Stimulated activated naive CD8-positive, alpha-beta T cell treated with anti-CD3 and anti-CD28 coated beads, Interleukin-15, amount 100 ng/mL, for 72 hours (primary cell): ENCODE measurements at regions not wholly inside any gene's neighbourhood (a gene's known extent, or its start where the extent isn't known, plus 50 kb on each side); places are given as distances from the start of the nearest gene placed in this dataset.

Source experiments
- ATAC-seq: fragments of 150-1000 bp; cut with Tn5 transposase; 2 replicates; pipeline ENCODE4 v1.10.0; 2021; ENCODE audit warnings: mild to moderate bottlenecking, moderate library complexity
- DNase-seq, 2 donors: peaks; one replicate each; pipeline ENCODE4 v3.0.0; 2021 to 2022
- H3K27ac Mint-ChIP-seq, 2 donors: one replicate each; pipeline ENCODE4 v1.8.0; 2022; ENCODE audit warnings: mild to moderate bottlenecking in 2 of 2, mixed read lengths in 2 of 2, moderate library complexity in 2 of 2
- H3K27me3 Mint-ChIP-seq: one replicate; pipeline ENCODE4 v1.8.0; 2022; ENCODE audit warnings: mixed read lengths
- H3K4me1 Mint-ChIP-seq: one replicate; pipeline ENCODE4 v1.8.0; 2022; ENCODE audit warnings: mild to moderate bottlenecking, mixed read lengths
- H3K4me3 Mint-ChIP-seq, 2 donors: one replicate each; pipeline ENCODE4 v1.8.0; 2022; ENCODE audit warnings: mild to moderate bottlenecking in 2 of 2, mixed read lengths in 2 of 2, moderate library complexity in 1 of 2
- H3K9me3 Mint-ChIP-seq, 2 donors: one replicate each; pipeline ENCODE4 v1.8.0; 2022; ENCODE audit warnings: mixed read lengths in 2 of 2

DNA sequence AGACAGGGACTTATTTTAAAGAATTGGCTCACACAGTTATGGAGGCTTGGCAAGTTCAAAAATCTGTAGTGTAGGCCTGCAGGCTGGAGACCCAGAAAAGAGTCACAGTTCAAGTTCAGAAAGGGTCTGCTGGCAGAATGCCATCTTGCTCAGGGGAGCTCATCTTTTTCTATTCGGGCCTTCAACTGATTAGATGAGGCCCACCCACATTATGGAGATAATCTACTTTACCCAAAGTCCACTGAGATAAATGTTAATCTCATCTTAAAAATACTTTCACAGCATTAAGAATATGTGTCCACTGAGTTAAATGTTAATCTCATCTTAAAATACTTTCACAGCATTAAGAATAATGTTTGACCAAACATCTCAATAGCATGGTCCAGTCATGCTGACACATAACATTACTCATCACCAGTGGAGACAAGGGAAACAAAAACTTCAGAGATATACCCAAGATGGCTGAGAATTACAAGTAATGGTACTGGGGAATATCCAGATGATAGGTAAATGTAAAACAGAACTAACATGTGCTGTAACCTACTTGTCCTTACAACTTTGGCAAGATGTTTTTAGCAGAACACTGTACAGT lies 74.3 kb upstream of the STAC start:
- DNase-seq (no peak), ATAC-seq (no peak)
- H3K27me3 Mint-ChIP-seq: no peaks in the 10 kb centered on the region
- no peaks in the 10 kb centered on the region for H3K4me1 Mint-ChIP-seq
- H3K27ac Mint-ChIP-seq: no peak overlapping the region
- H3K4me3 Mint-ChIP-seq: no peak overlapping the region
- H3K9me3 Mint-ChIP-seq: peaks cover 0 to 9% of the 10 kb centered on the region in 2 donors

DNA sequence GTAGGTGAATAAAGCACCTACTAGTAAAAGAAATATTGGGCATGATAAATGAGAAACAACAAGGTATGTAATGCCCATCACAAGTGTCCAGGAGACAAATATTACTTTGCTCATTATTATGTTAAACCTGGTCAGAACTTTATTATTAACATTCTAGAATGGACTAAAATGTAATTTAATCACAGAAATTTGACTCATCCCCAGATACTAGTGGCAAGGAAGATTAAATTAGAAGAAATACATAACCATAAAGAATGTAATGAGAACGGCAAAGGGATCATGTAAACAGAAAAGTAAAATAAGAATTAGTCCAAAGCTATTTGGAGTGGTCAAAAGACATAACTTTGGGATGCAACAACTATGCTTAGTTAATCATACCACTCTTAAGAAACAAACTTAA lies 71.2 kb upstream of the STAC start:
- Mint-ChIP-seq H3K4me3 (no peak overlapping the region), H3K9me3 (no peaks in the 10 kb centered on the region), H3K4me1 (no peaks in the 10 kb centered on the region), H3K27me3 (no peaks in the 10 kb centered on the region), H3K27ac (no peak overlapping the region)
- no peak for ATAC-seq
- DNase-seq: no peak

DNA sequence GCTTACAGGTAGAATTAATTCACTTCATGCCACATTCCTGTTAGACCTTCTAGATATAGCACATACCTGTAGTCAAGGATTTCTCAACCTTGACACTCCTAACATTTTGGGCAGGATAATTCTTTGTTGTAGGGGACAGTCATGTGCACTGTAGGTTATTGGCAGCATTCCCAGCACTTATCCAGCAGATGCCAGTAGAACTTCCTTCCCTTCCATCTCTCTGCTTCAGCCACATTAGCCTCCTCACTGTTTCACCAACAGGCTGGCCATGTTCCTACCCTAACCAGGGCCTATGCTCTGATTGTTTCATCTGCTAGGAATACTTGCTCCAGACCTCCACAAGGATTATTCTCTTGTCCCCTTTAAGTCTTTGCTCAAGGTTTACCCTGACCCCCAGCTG lies 68.0 kb upstream of the STAC start:
- no peaks in the 10 kb centered on the region for H3K27me3 Mint-ChIP-seq
- no peak overlapping the region for H3K4me3 Mint-ChIP-seq

DNA sequence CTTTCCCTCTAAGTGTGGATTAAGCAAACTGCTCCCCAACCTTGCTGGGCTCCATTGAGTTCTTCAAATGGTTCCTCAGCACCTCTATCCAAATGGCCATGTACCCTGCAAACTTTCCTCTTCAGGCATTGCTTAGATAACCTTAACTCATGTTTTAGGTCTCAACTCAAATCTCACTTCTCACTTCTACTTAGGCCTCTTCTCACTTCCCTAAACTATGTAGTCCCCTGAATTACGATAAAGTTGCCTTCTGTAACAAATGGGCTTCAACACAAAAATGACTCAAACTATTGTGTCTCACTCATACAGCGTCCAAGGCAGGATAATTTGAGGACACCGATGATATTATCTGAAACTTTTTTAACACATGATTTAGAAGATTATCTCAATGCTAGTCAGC lies 62.4 kb upstream of the STAC start:
- ATAC-seq: no peak
- H3K4me1 Mint-ChIP-seq: no peaks in the 10 kb centered on the region
- no peak overlapping the region for H3K27ac Mint-ChIP-seq
- H3K4me3 Mint-ChIP-seq: no peak overlapping the region
- no peaks in the 10 kb centered on the region for H3K27me3 Mint-ChIP-seq
- H3K9me3 Mint-ChIP-seq: peaks cover 15 to 20% of the 10 kb centered on the region in 2 donors
- no peak for DNase-seq

More for the DNA sequence above, 68.0 kb upstream of the STAC start:
- DNase-seq (no peak), ATAC-seq (no peak)
- Mint-ChIP-seq H3K4me1 (no peaks in the 10 kb centered on the region), H3K9me3 (peaks cover 4 to 15% of the 10 kb centered on the region in 2 donors), H3K27ac (no peak overlapping the region)

DNA sequence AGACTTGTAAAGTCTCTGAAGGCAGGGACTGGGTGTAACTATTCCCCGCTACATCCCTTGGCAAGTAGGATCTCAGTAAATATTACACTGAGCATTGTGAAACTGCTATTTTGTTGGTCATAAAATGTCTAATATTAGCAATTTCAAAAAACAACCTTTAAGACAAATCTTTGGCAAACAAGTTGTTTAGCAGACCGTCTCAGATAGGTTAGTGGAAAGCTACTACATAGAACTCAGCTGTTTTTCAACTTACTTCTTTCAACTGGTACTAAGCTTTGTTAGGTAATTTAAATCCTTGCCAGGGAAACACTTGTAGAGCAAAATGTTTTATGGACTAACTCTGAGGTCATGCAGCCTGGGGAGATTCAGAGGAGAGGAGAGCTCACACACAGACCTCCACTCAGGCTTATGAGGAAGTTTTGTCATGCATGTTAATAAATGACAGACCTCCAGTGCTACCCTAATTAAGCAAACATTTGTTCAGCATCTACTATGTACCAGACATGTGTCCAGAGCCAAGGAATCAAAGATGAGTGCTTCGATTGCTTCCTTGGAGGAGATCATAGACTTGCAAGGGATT lies 61.6 kb upstream of the STAC start:
- H3K4me3 Mint-ChIP-seq: no peak overlapping the region
- H3K9me3 Mint-ChIP-seq: peaks cover 15 to 24% of the 10 kb centered on the region in 2 donors
- no peak overlapping the region for H3K27ac Mint-ChIP-seq
- no peaks in the 10 kb centered on the region for H3K27me3 Mint-ChIP-seq
- DNase-seq (no peak), ATAC-seq (no peak)
- H3K4me1 Mint-ChIP-seq: no peaks in the 10 kb centered on the region

DNA sequence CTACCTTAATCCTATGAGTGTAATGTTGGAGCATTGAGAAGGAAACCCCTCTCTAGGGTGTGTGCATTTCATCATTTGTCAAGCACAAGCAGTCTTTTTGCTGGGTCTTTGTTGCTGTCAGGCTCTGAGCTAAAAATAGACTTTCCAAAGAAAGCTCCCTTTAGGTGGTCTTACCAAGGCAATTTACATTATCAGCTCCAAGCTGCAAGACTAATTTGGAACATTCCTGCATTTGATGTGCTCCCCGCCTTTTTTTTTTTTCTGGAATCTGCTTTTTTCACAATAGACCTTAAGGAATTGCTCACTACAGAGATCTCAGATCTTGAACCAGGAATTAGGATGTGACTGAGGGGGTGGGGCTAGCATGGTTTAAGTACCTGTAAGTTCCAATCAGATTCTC lies 60.6 kb upstream of the STAC start:
- ATAC-seq (no peak), DNase-seq (no peak)
- Mint-ChIP-seq H3K9me3 (peaks cover 15 to 29% of the 10 kb centered on the region in 2 donors), H3K27ac (no peak overlapping the region), H3K27me3 (no peaks in the 10 kb centered on the region), H3K4me3 (no peak overlapping the region), H3K4me1 (no peaks in the 10 kb centered on the region)
